Esophagus (tissue), 2 donors: ENCODE measurements at regions not wholly inside any gene's neighbourhood (a gene's known extent, or its start where the extent isn't known, plus 50 kb on each side); places are given as distances from the start of the nearest gene placed in this dataset.

Experiments
- H3K27ac ChIP-seq, 2 donors: one replicate each; pipeline ENCODE4 v1.5.1; 2013; ENCODE audit warnings: low read depth in 2 of 2, mild to moderate bottlenecking in 2 of 2, inconsistent platforms in 1 of 2, low read length in 1 of 2, moderate library complexity in 1 of 2
- H3K27me3 ChIP-seq, 2 donors: one replicate each; pipeline ENCODE4 v1.6.1; 2013; ENCODE audit warnings: low read length in 2 of 2, control low read depth in 1 of 2, mild to moderate bottlenecking in 1 of 2; ENCODE audit not compliant: insufficient read depth in 2 of 2, control insufficient read depth in 1 of 2
- H3K36me3 ChIP-seq, 2 donors: one replicate each; pipeline ENCODE4 v1.6.1; 2013; ENCODE audit warnings: low read length in 1 of 2; ENCODE audit not compliant: control insufficient read depth in 2 of 2, insufficient read depth in 2 of 2
- H3K4me1 ChIP-seq, 2 donors: one replicate each; pipeline ENCODE4 v1.6.1; 2013; ENCODE audit warnings: low read length in 1 of 2; ENCODE audit not compliant: control insufficient read depth in 2 of 2, insufficient read depth in 2 of 2
- H3K4me3 ChIP-seq, 2 donors: one replicate each; pipeline ENCODE4 v1.5.1; 2013; ENCODE audit warnings: low read length in 2 of 2, mild to moderate bottlenecking in 2 of 2, low read depth in 1 of 2, moderate library complexity in 1 of 2
- H3K9me3 ChIP-seq, 2 donors: one replicate each; pipeline ENCODE4 v1.6.1; 2013; ENCODE audit warnings: mild to moderate bottlenecking in 2 of 2, low read depth in 1 of 2, low read length in 1 of 2, moderate library complexity in 1 of 2; ENCODE audit not compliant: control insufficient read depth in 2 of 2, insufficient read depth in 1 of 2
- WGBS, 2 donors: extraction: QIAGEN DNeasy Blood & Tissue Kit; methylation state at CpG; one replicate each; pipeline ENCODE4 v1.1.7; 2013; 5-methylcytosine and 5-hydroxymethylcytosine counted together
- donor health status: healthy with polysubstance abuse.
- donor health status: Bipolar disorder and iron deficiency.

GRCh38 chr1:22271847-22272801 is 129.2 kb upstream of the WNT4 start:
- Histone ChIP-seq H3K27ac (no peak overlapping the region), H3K36me3 (no peaks in the 10 kb centered on the region), H3K27me3 (no peaks in the 10 kb centered on the region), H3K4me3 (no peak overlapping the region), H3K9me3 (no peaks in the 10 kb centered on the region), H3K4me1 (peaks cover 0 to 12% of the 10 kb centered on the region in 2 donors)
- WGBS, 2 donors = 63 to 68% methylated on average over 8 of the region's 8 CpGs

GRCh38 chr1:22273686-22274681 is 131.1 kb upstream of the WNT4 start:
- Histone ChIP-seq H3K4me1 (peaks cover 0 to 12% of the 10 kb centered on the region in 2 donors), H3K36me3 (no peaks in the 10 kb centered on the region), H3K27ac (no peak overlapping the region), H3K4me3 (no peak overlapping the region), H3K27me3 (no peaks in the 10 kb centered on the region), H3K9me3 (no peaks in the 10 kb centered on the region)
- 82 to 88% methylated on average over 8 of the region's 8 CpGs for WGBS, 2 donors

- H3K36me3 ChIP-seq = no peaks in the 10 kb centered on the region
- H3K27ac ChIP-seq = no peak overlapping the region
- 53 to 69% methylated on average over 3 of the region's 3 CpGs for WGBS, 2 donors
- H3K4me1 ChIP-seq = peaks cover 0 to 12% of the 10 kb centered on the region in 2 donors
- no peaks in the 10 kb centered on the region for H3K27me3 ChIP-seq
- H3K9me3 ChIP-seq = no peaks in the 10 kb centered on the region
- no peak overlapping the region for H3K4me3 ChIP-seq
Observed at GRCh38 chr1:22275167-22275566, 132.3 kb upstream of the WNT4 start.

- no peak overlapping the region for H3K4me3 ChIP-seq
- H3K36me3 ChIP-seq = no peaks in the 10 kb centered on the region
- no peaks in the 10 kb centered on the region for H3K27me3 ChIP-seq
- peaks cover 0 to 2% of the 10 kb centered on the region in 2 donors for H3K9me3 ChIP-seq
- H3K4me1 ChIP-seq = peaks cover 0 to 12% of the 10 kb centered on the region in 2 donors
- H3K27ac ChIP-seq = no peak overlapping the region
- 34 to 36% methylated on average over 16 of the region's 16 CpGs for WGBS, 2 donors
Observed at GRCh38 chr1:22275626-22276395, 132.9 kb upstream of the WNT4 start.

GRCh38 chr1:22276396-22276748 is 133.5 kb upstream of the WNT4 start:
- H3K27ac ChIP-seq = no peak overlapping the region
- peaks cover 0 to 12% of the 10 kb centered on the region in 2 donors for H3K4me1 ChIP-seq
- WGBS, 2 donors = 71 to 81% methylated on average over 1 of the region's 1 CpG
- H3K9me3 ChIP-seq = peaks cover 0 to 2% of the 10 kb centered on the region in 2 donors
- no peaks in the 10 kb centered on the region for H3K27me3 ChIP-seq
- no peaks in the 10 kb centered on the region for H3K36me3 ChIP-seq
- no peak overlapping the region for H3K4me3 ChIP-seq

- Histone ChIP-seq H3K36me3 (no peaks in the 10 kb centered on the region), H3K4me1 (peaks cover 0 to 12% of the 10 kb centered on the region in 2 donors), H3K4me3 (no peak overlapping the region), H3K27ac (no peak overlapping the region), H3K9me3 (peaks cover 0 to 2% of the 10 kb centered on the region in 2 donors), H3K27me3 (no peaks in the 10 kb centered on the region)
- WGBS, 2 donors = 78 to 87% methylated on average over 10 of the region's 10 CpGs
Observed at GRCh38 chr1:22277662-22278061, 134.8 kb upstream of the WNT4 start.

- Histone ChIP-seq H3K27me3 (no peaks in the 10 kb centered on the region), H3K4me1 (peaks cover 0 to 7% of the 10 kb centered on the region in 2 donors), H3K9me3 (peaks cover 0 to 2% of the 10 kb centered on the region in 2 donors), H3K4me3 (no peak overlapping the region), H3K27ac (no peak overlapping the region), H3K36me3 (no peaks in the 10 kb centered on the region)
- 92% methylated on average over 3 of the region's 3 CpGs for WGBS, 2 donors
Observed at GRCh38 chr1:22279735-22280134, 136.8 kb upstream of the WNT4 start.

- 93 to 94% methylated on average over 3 of the region's 3 CpGs for WGBS, 2 donors
- Histone ChIP-seq H3K36me3 (no peaks in the 10 kb centered on the region), H3K27me3 (no peaks in the 10 kb centered on the region), H3K4me3 (no peak overlapping the region), H3K27ac (no peak overlapping the region), H3K4me1 (peaks cover 0 to 2% of the 10 kb centered on the region in 2 donors), H3K9me3 (peaks cover 0 to 2% of the 10 kb centered on the region in 2 donors)
Observed at GRCh38 chr1:22280526-22280925, 137.6 kb upstream of the WNT4 start.
